SJCRH30 (cell line): ENCODE measurements at regions not wholly inside any gene's neighbourhood (a gene's known extent, or its start where the extent isn't known, plus 50 kb on each side); places are given as distances from the start of the nearest gene placed in this dataset.
"Not testable (repeated sequence)": the region's sequence is repeated elsewhere in the genome, so short reads cannot be mapped to it uniquely, and the experiment has no call there.

Experiments used
- DNase-seq, 2 experiments: peaks; one replicate each; pipeline ENCODE4 v3.0.0-alpha.2; 2015 to 2020
- H3K27ac ChIP-seq: fragments of 250-450 bp; sonication (Bioruptor Pico); 2 replicates; pipeline ENCODE4 v1.5.1; 2020; ENCODE audit warnings: mild to moderate bottlenecking, moderate library complexity
- H3K27me3 ChIP-seq: fragments of 250-450 bp; sonication (Bioruptor Pico); 2 replicates; pipeline ENCODE4 v1.5.1; 2020; ENCODE audit warnings: mild to moderate bottlenecking, moderate library complexity
- H3K36me3 ChIP-seq: fragments of 250-450 bp; sonication (Bioruptor Pico); 2 replicates; pipeline ENCODE4 v1.5.1; 2020; ENCODE audit warnings: mild to moderate bottlenecking, moderate library complexity
- H3K4me1 ChIP-seq: fragments of 250-450 bp; sonication (Bioruptor Pico); 2 replicates; pipeline ENCODE4 v1.5.1; 2020; ENCODE audit warnings: mild to moderate bottlenecking, moderate library complexity
- H3K4me3 ChIP-seq: fragments of 250-450 bp; sonication (Bioruptor Pico); 2 replicates; pipeline ENCODE4 v1.5.1; 2020; ENCODE audit warnings: mild to moderate bottlenecking, moderate library complexity
- H3K9me3 ChIP-seq: fragments of 250-450 bp; sonication (Bioruptor Pico); replicated peaks from 2 replicates; pipeline ENCODE4 v1.5.1; 2020; ENCODE audit warnings: mild to moderate bottlenecking, moderate library complexity

DNA sequence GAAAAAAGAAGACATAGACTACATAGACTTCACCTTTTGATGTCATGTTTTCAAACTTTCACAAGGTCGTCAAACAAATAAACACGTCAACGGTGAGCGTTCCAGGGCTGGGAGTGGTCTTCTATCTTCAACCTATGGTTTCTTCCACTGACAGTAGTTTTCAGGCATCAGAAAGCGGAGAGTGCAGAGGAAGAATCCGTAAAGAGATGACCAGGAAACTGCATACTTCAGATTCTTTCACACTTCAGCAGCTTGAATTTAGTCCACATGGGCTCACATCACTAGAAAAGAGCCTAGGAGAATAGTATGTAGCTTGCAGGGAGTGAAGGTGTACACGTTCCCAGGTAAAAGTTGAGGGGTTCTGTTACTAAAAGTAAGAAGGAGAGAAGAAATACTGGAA is 58.5 kb downstream of the NPY1R start:
- H3K4me3 ChIP-seq = no peak overlapping the region
- H3K27me3 ChIP-seq = no peaks in the 10 kb centered on the region
- H3K27ac ChIP-seq = no peak overlapping the region
- DNase-seq = no peak
- H3K4me1 ChIP-seq = no peaks in the 10 kb centered on the region
- H3K36me3 ChIP-seq = no peaks in the 10 kb centered on the region
- H3K9me3 ChIP-seq = no peaks in the 10 kb centered on the region

DNA sequence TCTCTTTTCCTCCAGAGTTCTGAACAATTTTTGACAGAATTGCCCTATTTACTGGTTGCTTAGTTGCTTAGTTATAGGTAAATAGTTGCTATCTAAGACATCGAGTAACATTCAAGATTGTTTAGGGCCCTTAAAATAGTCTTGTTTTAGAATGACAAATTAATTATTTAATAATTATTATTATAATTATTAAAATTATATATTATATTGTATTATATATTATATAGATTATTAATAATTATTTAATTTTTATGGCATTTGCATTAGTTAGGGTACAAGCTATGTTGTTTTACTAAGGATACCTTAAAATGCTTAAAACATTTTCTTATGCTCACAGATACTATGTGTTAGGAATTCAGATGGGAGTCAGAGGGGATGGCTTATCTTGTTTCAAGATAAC is 59.2 kb downstream of the NPY1R start:
- Histone ChIP-seq H3K36me3 (no peaks in the 10 kb centered on the region), H3K4me3 (no peak overlapping the region), H3K27me3 (no peaks in the 10 kb centered on the region), H3K27ac (no peak overlapping the region), H3K9me3 (no peaks in the 10 kb centered on the region), H3K4me1 (no peaks in the 10 kb centered on the region)
- DNase-seq = no peak

DNA sequence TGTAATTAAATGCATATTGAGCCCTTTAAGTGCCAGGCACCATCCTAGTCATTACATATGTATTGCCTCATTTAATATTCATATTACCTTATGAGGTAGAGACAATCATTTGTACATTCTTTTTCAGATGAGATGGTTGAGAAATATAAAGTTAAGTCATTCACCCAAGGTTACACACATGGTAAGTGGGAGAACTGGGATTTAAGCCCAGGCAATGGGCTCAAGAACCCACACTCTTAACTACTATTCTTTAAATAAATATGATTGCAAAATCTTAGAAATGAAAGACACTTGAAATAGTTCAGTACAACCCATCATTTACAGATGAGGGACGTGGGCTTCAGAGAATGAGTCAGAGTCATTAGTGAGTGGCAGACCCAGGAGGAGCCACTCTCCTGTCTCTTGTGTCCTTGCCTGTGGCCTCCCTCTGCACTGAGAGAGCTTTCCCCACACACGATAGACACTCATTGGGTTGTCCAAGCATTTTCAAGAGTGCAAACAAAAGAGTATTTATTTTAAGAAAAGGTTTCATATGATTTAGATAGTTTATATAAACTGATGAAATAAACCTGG is 60.8 kb downstream of the NPY1R start:
- Histone ChIP-seq H3K27me3 (no peaks in the 10 kb centered on the region), H3K9me3 (no peaks in the 10 kb centered on the region), H3K36me3 (no peaks in the 10 kb centered on the region), H3K4me3 (no peak overlapping the region), H3K27ac (no peak overlapping the region), H3K4me1 (no peaks in the 10 kb centered on the region)
- no peak for DNase-seq

DNA sequence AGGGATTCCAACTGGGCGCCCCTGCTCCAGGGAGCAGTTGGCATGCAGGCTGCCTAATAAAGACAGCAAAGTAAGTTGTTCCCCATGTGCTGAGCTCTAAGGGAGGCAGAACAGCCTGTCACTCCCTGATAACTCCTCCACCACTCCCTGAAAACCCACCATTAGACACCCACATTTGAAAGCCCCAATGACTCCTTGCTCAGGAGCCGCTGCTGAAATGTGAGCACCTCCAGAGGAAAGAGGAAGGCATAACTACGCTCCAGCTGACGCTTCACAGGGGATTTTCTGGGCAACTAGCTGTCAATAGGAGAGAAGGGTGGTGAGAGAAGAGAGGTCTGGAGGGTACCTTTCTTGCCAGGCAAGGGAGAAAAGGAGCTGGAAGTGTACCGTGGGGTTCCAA is 62.5 kb downstream of the NPY1R start:
- no peaks in the 10 kb centered on the region for H3K27me3 ChIP-seq
- no peak overlapping the region for H3K4me3 ChIP-seq
- no peaks in the 10 kb centered on the region for H3K36me3 ChIP-seq
- DNase-seq = no peak
- no peaks in the 10 kb centered on the region for H3K9me3 ChIP-seq
- H3K27ac ChIP-seq = no peak overlapping the region
- H3K4me1 ChIP-seq = no peaks in the 10 kb centered on the region

DNA sequence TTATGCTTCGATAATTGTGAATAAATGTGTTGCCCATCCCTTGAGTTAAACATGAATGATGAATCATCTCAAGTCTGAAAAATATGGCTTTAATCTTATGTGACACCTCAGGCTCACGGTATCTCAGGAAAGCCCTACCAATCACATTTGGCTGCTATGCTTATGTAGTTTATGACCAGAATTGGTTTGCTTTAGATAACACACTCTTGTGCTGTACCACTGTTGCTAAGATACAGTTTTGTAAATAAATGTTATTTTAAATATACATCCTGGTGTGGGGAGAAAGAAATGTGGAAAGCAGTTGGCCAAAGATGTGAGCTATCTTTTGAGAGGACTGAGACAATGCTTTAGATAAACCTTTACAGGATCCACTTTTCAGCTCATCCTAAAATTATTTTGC is 63.2 kb downstream of the NPY1R start:
- no peak for DNase-seq
- Histone ChIP-seq H3K4me1 (no peaks in the 10 kb centered on the region), H3K27me3 (no peaks in the 10 kb centered on the region), H3K27ac (no peak overlapping the region), H3K36me3 (no peaks in the 10 kb centered on the region), H3K9me3 (no peaks in the 10 kb centered on the region), H3K4me3 (no peak overlapping the region)

DNA sequence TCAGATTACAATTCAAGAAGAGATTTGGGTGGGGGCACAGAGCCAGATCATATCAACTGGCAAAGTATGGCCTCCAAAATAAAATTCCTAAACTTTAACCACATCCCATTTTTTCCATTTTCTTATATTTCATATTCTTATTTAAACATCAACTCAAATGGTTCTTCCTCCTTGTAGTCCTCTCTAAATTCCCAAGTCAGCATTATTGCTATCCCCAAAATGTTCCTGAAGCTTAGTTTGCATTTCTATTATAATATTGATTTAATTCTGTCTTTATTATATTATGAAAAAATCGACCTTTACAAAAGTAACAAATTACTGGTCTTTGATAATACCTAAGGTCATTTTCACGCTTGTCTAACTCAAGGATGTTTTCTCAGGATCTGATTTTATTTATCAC is 67.5 kb downstream of the NPY1R start:
- Histone ChIP-seq H3K9me3 (no peaks in the 10 kb centered on the region), H3K27me3 (no peaks in the 10 kb centered on the region), H3K36me3 (no peaks in the 10 kb centered on the region), H3K27ac (no peak overlapping the region), H3K4me1 (no peaks in the 10 kb centered on the region), H3K4me3 (no peak overlapping the region)
- DNase-seq = no peak

DNA sequence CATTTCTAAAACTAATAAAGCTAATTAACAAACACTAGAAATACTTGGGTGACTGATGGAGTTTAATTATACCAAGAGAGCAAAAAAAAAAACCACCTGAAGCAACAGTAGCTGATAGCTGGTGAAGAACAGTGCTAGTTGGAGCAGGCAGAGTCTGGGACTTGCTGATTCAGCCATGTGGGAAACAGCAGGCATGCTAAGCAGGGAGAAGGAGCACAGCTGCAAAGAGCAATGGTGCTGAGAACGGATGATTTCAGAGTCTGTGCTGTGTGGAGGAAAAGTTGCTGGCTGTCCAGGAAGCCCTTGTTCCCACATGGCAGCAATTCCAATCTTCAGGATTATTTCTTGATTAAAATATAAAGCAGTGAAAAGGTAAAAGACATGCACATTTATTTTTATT is 68.8 kb downstream of the NPY1R start:
- no peak overlapping the region for H3K4me3 ChIP-seq
- no peaks in the 10 kb centered on the region for H3K36me3 ChIP-seq
- H3K4me1 ChIP-seq = no peaks in the 10 kb centered on the region
- no peak overlapping the region for H3K27ac ChIP-seq
- peak in 1 of 2 experiments; percentile 11 for DNase-seq
- no peaks in the 10 kb centered on the region for H3K27me3 ChIP-seq
- no peaks in the 10 kb centered on the region for H3K9me3 ChIP-seq

DNA sequence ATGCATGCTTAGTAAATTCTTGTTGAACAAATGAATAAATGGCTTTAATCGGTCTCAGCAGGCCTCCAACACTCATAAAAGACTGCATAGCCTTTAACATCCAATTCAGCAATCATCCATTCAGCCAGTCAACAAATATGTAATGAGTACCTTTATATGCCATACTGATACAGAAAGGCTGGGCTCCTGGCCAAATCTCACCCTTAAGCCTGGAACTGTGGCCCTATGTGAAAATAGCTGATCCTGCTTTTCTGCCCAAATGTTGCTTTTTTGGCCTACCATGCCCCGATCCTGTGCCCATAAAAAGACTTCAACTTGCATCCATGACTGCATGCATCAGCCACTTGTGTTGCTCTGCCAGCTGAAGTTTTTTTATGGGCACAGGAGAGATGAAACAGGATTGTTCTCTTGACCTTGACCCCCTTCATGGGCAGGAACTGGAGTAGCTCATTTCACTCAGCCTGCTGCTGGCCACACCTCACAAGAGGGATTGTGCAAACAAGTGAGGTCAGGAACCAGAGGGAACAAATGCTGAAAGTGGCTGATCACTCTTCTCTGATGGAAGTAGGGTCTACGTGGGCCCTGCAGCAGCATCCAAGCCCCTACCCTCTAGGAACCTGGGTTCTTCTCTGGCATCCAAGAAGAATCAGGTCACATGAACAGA is 75.6 kb downstream of the NPY1R start:
- no peaks in the 10 kb centered on the region for H3K27me3 ChIP-seq
- no peak for DNase-seq
- H3K9me3 ChIP-seq = no peaks in the 10 kb centered on the region
- H3K4me1 ChIP-seq = no peaks in the 10 kb centered on the region
- no peak overlapping the region for H3K4me3 ChIP-seq
- H3K36me3 ChIP-seq = no peaks in the 10 kb centered on the region
- no peak overlapping the region for H3K27ac ChIP-seq

DNA sequence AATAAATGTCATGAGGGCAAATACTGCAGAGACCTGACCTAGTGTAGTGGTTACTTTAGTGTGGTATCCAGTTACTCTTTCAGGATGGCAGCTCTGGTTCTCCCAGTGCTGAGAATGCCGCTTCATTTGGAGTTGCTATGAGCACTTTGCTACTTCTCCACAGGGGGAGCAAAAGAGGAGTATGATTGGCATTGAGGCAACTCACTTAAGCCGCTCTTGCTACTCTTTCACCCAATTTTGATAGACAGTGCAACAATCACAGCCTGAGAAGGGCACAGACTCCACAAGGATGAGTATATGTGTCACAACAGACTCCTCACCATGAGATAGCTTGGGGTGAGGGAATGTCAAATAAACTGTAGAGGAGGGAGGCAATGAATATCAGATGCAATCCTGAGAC is 81.2 kb downstream of the NPY1R start:
- no peak overlapping the region for H3K4me3 ChIP-seq
- no peaks in the 10 kb centered on the region for H3K27me3 ChIP-seq
- H3K27ac ChIP-seq = no peak overlapping the region
- DNase-seq = peak in 1 of 2 experiments; percentile 18
- no peaks in the 10 kb centered on the region for H3K4me1 ChIP-seq
- no peaks in the 10 kb centered on the region for H3K36me3 ChIP-seq
- no peaks in the 10 kb centered on the region for H3K9me3 ChIP-seq

DNA sequence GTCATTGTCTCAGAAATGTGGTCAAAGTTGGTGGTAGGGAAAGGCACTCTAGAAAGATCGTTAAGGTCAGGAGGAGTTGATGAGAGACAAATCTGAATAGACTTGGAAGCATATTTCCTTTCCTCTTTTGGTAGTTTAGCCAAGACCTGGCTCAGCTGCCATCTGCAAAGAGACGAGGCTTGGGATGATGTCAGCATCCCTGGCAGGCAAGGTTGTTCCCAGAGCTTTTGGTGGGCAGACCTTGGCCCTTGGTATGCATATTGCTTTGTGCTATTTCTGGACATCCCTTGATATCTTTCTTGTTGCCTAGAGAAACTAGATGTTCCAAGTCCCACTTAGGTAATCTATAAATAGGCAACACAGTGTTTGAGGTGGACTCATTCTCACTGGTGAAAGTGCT is 82.4 kb upstream of the NAF1 start:
- Histone ChIP-seq H3K4me1 (no peaks in the 10 kb centered on the region), H3K9me3 (no peaks in the 10 kb centered on the region), H3K36me3 (no peaks in the 10 kb centered on the region), H3K27ac (no peak overlapping the region), H3K27me3 (no peaks in the 10 kb centered on the region), H3K4me3 (no peak overlapping the region)
- DNase-seq = no peak

DNA sequence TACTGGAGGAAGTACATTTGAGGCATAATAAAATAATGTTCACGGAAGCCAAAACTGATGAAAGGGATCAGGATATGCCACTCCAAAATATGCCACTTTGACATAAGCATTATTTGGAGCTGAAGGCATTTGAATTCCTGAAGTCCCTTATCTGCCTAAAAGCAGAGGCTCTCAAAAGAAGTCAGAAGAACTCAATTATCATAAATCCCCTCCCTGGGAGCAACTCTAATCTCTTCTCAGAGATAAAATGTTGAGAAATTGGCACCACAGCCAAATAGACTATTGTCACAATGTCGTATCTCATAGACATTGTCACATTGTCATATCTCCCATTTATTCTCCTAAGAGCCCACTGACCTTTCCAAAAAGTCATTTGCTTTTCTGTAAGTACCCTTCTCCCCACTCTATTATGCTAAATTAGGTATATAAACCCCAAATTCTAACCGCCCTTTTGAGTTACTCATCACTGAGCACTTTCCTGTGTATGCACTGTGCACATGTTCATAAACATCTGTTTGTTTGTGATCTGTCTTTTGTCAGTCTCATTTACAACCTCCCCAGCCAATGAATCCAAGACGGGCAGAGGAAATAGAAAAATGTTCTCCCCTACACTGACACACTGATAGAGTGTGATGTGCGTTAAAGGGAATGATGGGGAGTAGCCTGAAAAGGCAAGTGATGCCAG is 78.5 kb upstream of the NAF1 start:
- H3K4me3 ChIP-seq = no peak overlapping the region

DNA sequence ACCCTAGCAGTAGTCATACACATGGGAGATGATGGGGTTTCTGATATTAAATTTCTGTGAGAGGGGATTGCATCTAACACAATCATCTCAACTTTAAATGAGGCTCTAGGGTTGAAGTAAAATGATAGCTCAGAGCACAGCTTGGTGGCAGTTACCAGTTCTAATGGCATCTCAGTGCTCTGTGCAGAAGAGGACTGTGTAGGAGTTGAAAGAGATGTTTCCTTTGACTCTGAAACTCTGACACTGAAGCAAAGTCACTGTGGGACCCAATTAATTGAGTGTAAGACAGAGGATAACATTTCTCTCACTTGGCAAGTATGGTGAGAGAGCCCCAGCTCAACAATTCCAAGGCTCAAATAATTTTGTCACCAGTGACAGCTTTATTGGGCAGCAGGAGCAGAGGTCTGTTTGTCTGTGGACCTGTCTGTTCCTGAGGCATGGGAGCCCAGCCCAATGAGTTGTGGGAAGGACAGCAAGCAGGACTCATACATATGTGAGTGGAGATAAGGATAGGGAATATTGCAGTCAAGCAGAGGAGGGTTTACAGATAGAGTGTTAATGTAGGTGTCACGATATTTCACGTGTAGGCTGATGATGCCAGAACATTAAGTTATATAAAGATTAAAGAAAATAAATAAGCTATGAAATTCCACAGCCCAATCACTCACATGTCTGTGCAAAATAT is 76.7 kb upstream of the NAF1 start:
- no peaks in the 10 kb centered on the region for H3K4me1 ChIP-seq
- H3K27ac ChIP-seq = no peak overlapping the region
- H3K27me3 ChIP-seq = no peaks in the 10 kb centered on the region
- no peak overlapping the region for H3K4me3 ChIP-seq
- H3K36me3 ChIP-seq = no peaks in the 10 kb centered on the region
- DNase-seq = no peak
- H3K9me3 ChIP-seq = no peaks in the 10 kb centered on the region

More for the DNA sequence above, 78.5 kb upstream of the NAF1 start:
- Histone ChIP-seq H3K27ac (no peak overlapping the region), H3K9me3 (no peaks in the 10 kb centered on the region), H3K36me3 (no peaks in the 10 kb centered on the region), H3K4me1 (no peaks in the 10 kb centered on the region), H3K27me3 (no peaks in the 10 kb centered on the region)
- DNase-seq = no peak

DNA sequence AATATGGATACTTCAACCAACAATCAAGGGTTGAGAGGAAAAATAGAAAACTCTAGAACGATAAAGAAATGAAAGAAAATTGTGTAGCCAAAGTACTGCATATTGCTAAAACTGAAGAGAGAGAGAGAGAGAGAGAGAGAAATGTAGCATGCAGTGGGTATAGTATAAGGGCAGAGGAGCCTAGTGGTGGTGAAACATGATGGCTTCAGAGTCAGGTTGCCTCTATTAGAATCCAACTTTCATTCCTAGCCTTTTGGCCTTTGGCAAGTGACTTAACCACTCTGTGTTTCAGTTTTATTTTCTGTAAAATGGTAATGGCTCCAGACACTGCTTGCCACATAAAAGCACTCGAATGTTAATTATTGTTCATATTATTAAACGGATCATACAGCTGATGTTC is 71.2 kb upstream of the NAF1 start:
- H3K27me3 ChIP-seq = no peaks in the 10 kb centered on the region
- H3K36me3 ChIP-seq = no peaks in the 10 kb centered on the region
- DNase-seq = no peak
- H3K4me1 ChIP-seq = no peaks in the 10 kb centered on the region
- no peak overlapping the region for H3K4me3 ChIP-seq
- no peaks in the 10 kb centered on the region for H3K9me3 ChIP-seq
- H3K27ac ChIP-seq = no peak overlapping the region

DNA sequence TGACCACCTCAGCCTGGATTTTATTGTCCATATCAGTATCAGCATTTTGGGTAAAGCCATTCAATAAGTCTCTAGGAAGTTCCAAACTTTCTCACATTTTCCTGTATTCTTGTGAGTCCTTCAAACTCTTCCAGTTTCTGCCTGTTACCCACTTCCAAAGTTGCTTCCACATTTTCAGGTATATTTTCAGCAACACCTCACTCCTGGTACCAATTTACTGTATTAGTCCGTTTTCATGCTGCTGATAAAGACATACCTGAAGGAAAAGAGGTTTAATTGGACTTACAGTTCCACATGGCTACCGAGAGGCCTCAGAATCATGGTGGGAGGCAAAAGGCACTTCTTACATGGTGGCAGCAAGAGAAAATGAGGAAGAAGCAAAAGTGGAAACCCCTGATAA is 69.7 kb upstream of the NAF1 start:
- H3K36me3 ChIP-seq, H3K27me3 ChIP-seq, DNase-seq, H3K27ac ChIP-seq, H3K4me1 ChIP-seq, H3K4me3 ChIP-seq, H3K9me3 ChIP-seq: not testable (repeated sequence)

DNA sequence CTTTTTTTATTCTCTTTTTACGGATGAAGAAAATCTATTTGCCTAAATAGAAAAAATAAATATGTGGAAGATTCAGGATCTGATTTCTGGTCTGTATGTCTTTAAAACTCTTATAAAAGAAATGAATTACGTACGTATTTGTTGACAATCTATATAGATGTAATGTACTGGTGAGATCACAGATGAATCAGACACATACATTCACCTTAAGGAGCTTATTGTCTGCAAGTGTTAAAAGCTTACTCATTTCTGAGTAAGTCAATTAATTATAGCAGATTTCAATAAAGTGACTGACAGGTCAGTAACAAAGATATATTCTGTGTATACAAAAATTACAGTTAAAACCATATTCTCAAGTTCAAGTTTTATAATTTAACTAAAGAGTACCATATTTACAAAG is 66.6 kb upstream of the NAF1 start:
- Histone ChIP-seq H3K27me3 (no peaks in the 10 kb centered on the region), H3K36me3 (no peaks in the 10 kb centered on the region), H3K9me3 (no peaks in the 10 kb centered on the region), H3K27ac (no peak overlapping the region), H3K4me3 (no peak overlapping the region), H3K4me1 (peaks cover 2% of the 10 kb centered on the region; the same call in 1 of the 2 replicates)
- no peak for DNase-seq
